Osteocyte (in vitro differentiated cells): ENCODE measurements at regions not wholly inside any gene's neighbourhood (a gene's known extent, or its start where the extent isn't known, plus 50 kb on each side); places are given as distances from the start of the nearest gene placed in this dataset.

Experiments
- DNase-seq: peaks from one replicate; pipeline ENCODE4 v3.0.0; 2021; ENCODE audit warnings: mixed read lengths; ENCODE audit not compliant: unreplicated experiment; ENCODE audit errors: extremely low spot score
- H3K27ac Mint-ChIP-seq: one replicate; pipeline ENCODE4 v1.8.0; 2021; ENCODE audit warnings: mild to moderate bottlenecking, mixed read lengths; ENCODE audit not compliant: unreplicated experiment
- H3K27me3 Mint-ChIP-seq: one replicate; pipeline ENCODE4 v1.8.0; 2021; ENCODE audit warnings: mixed read lengths; ENCODE audit not compliant: unreplicated experiment
- H3K36me3 Mint-ChIP-seq: one replicate; pipeline ENCODE4 v1.8.0; 2021; ENCODE audit warnings: mixed read lengths; ENCODE audit not compliant: unreplicated experiment
- H3K4me1 Mint-ChIP-seq: one replicate; pipeline ENCODE4 v1.8.0; 2021; ENCODE audit warnings: mixed read lengths; ENCODE audit not compliant: unreplicated experiment
- H3K4me3 Mint-ChIP-seq: one replicate; pipeline ENCODE4 v1.8.0; 2021; ENCODE audit warnings: mild to moderate bottlenecking, moderate library complexity, mixed read lengths; ENCODE audit not compliant: unreplicated experiment
- H3K9me3 Mint-ChIP-seq: one replicate; pipeline ENCODE4 v1.8.0; 2021; ENCODE audit warnings: mixed read lengths; ENCODE audit not compliant: unreplicated experiment
- TF ChIP-seq, protein P1 (sequence below): fragments of 200-600 bp; sonication (generic); IDR thresholded peaks from 2 replicates; pipeline ENCODE4 v1.5.0; 2021; ENCODE audit warnings: antibody characterized with exemption, mild to moderate bottlenecking, moderate library complexity

DNA sequence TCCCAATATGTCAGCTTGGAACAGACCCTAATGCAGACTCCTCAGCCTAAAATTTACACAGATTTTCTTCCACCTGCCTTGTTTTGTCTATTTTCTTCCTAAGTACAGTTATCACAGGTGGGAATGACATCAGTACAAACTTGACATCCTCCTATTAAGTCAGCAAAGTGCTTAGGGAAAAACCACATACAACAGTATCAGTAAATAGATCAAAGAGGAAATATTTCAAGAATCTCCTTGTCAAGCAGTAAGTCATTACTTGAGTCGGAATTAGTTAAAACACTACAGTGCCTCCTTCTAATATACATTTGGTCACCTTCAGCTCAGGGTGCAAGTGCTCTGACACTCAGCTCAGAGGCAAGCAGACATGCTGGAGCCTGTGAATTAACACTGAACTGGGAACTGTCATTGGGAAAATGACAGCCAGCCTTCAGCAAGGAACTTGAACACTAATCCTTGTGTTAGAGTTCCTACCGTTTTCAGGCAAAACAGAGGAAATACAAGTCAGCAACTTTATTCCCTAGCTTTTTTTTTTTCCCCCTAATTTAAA lies 394.3 kb upstream of the HTR2A start:
- DNase-seq, result no peak
- Mint-ChIP-seq H3K36me3 (no peaks in the 10 kb centered on the region), H3K4me1 (no peaks in the 10 kb centered on the region), H3K27ac (no peak overlapping the region), H3K27me3 (peaks cover 5% of the 10 kb centered on the region), H3K4me3 (no peak overlapping the region), H3K9me3 (no peaks in the 10 kb centered on the region)
- TF ChIP-seq, protein P1, sequence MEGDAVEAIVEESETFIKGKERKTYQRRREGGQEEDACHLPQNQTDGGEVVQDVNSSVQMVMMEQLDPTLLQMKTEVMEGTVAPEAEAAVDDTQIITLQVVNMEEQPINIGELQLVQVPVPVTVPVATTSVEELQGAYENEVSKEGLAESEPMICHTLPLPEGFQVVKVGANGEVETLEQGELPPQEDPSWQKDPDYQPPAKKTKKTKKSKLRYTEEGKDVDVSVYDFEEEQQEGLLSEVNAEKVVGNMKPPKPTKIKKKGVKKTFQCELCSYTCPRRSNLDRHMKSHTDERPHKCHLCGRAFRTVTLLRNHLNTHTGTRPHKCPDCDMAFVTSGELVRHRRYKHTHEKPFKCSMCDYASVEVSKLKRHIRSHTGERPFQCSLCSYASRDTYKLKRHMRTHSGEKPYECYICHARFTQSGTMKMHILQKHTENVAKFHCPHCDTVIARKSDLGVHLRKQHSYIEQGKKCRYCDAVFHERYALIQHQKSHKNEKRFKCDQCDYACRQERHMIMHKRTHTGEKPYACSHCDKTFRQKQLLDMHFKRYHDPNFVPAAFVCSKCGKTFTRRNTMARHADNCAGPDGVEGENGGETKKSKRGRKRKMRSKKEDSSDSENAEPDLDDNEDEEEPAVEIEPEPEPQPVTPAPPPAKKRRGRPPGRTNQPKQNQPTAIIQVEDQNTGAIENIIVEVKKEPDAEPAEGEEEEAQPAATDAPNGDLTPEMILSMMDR, result no peak

DNA sequence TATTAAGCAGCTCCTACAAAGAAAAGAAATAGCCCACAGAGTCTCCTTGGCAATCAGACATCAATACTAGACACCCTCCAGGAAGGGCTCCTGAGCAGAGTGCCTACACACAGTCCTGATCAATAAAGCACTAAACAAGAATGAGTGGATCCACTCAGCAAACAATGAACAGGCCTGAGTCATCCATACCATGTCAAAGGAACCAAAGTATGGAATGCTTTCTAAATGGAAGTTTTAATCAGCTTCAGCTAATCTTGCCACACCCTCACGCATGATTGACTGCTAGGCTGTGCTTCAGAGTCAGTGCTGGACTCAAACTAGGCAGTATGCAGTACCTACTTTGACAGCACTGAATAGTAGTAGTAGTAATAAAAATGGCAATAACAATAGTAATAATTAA lies 392.7 kb upstream of the HTR2A start:
- TF ChIP-seq, protein P1, result no peak
- Mint-ChIP-seq H3K9me3 (no peaks in the 10 kb centered on the region), H3K27me3 (peaks cover 5% of the 10 kb centered on the region), H3K4me3 (no peak overlapping the region), H3K27ac (no peak overlapping the region), H3K36me3 (no peaks in the 10 kb centered on the region), H3K4me1 (no peaks in the 10 kb centered on the region)
- no peak for DNase-seq

DNA sequence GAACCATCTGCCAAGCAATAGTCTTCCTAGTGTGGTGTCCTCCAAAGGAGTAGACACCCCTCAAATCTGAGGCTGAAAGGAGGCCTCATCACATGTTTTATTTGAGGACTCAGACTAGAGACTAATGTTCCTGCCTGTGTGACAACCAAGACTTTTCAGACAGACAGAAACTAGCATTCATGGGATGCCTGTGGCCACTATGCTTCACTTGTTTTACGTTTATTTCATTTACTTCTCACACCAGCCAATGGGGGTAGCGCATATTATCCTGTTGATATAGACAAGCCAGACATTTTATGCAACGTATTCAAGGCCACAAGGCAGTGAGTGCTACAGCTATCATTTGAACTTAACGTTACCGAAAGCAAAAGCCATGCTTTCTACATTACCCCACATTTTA lies 391.7 kb upstream of the HTR2A start:
- Mint-ChIP-seq H3K36me3 (no peaks in the 10 kb centered on the region), H3K27ac (no peak overlapping the region), H3K27me3 (peaks cover 3% of the 10 kb centered on the region), H3K4me3 (no peak overlapping the region), H3K9me3 (no peaks in the 10 kb centered on the region), H3K4me1 (no peaks in the 10 kb centered on the region)
- no peak for DNase-seq
- TF ChIP-seq, protein P1, result no peak

DNA sequence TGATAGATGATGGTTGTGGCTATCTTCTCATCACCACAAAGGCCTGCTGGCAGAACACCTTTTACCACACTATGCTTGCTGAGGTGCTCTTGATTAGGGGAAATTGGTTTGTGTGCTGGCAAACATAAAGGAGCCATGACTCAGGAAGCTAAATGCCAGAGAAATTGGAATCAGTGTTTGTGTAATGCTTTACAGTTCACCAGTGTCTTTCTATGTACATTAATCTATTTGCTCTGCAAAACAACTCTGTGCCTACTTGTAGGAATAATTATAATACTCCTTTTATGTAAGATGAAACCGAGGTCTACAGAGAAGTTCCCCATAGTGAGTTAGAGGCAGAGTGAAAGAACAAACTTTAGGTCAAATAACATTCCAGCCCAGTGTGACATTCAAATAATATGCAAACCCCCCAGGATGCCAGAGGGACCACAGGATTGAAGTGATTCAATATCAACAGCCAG lies 390.5 kb upstream of the HTR2A start:
- H3K36me3 Mint-ChIP-seq, result no peaks in the 10 kb centered on the region
- no peaks in the 10 kb centered on the region for H3K9me3 Mint-ChIP-seq
- no peaks in the 10 kb centered on the region for H3K4me1 Mint-ChIP-seq
- H3K27ac Mint-ChIP-seq, result no peak overlapping the region
- TF ChIP-seq, protein P1, result no peak
- peaks cover 6% of the 10 kb centered on the region for H3K27me3 Mint-ChIP-seq
- no peak for DNase-seq
- no peak overlapping the region for H3K4me3 Mint-ChIP-seq

DNA sequence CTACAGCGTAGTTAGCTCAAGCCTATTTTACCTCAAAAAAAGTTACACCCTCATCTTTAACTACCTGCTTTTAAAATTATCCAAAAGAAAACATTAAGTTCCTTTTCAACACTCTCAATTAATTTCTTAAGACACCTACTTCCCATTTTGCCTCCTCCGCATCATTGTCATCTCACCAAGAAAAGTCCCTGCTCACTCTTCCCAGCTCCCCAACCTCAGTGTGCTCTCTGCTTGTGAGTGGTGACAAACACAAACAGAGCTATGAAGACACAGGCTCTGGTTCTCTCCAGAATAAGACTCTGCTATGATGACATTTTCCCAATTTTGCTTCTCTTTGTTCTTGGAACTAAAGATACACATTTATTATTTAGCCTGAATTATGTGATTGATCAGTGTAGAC lies 385.1 kb upstream of the HTR2A start:
- TF ChIP-seq, protein P1, result no peak
- no peak for DNase-seq
- H3K4me1 Mint-ChIP-seq, result no peaks in the 10 kb centered on the region

More for the DNA sequence above, 385.1 kb upstream of the HTR2A start:
- Mint-ChIP-seq H3K36me3 (no peaks in the 10 kb centered on the region), H3K27me3 (peaks cover 7% of the 10 kb centered on the region), H3K4me3 (no peak overlapping the region), H3K27ac (no peak overlapping the region), H3K9me3 (no peaks in the 10 kb centered on the region)
